ENCODE measurements at regions not wholly inside any gene's neighbourhood (a gene's known extent, or its start where the extent isn't known, plus 50 kb on each side); places are given as distances from the start of the nearest gene placed in this dataset.

GRCh38 chr21:35721701-35722100 is 338.6 kb downstream of the SETD4 start (continued):
- TF ChIP-seq RERE (CRISPR knock-in tag; IDR thresholded peaks at IDR 0.05; ENCODE audit: low read depth) (no peak), ZNF589 (CRISPR knock-in tag; conservative IDR thresholded peaks at IDR 0.05) (no peak), ZNF564 (CRISPR knock-in tag; IDR thresholded peaks at IDR 0.05) (no peak), NKX3-1 (CRISPR knock-in tag; IDR thresholded peaks at IDR 0.05) (no peak), DNMT3B (CRISPR knock-in tag; conservative IDR thresholded peaks at IDR 0.05) (no peak), ZNF576 (CRISPR knock-in tag; IDR thresholded peaks at IDR 0.05) (no peak), HES4 (CRISPR knock-in tag; IDR thresholded peaks at IDR 0.05; ENCODE audit: borderline replicate concordance) (no peak), HNRNPUL1 (IDR thresholded peaks at IDR 0.05; ENCODE audit: low read depth, low read length) (no peak)

GRCh38 chr21:35720208-35720731 is 340.1 kb downstream of the SETD4 start:
- ATAC-seq (no peak), DNase-seq (ENCODE audit: low spot score) (no peak), FAIRE-seq (no peak)
- Histone ChIP-seq H2AFZ (ENCODE audit: low read length) (no peak overlapping the region), H3K79me2 (ENCODE audit: insufficient read depth, low read length) (no peaks in the 10 kb centered on the region), H3K4me3 (replicated peaks in 1 of 3; ENCODE audit: insufficient read depth in 1 of 3, low read depth in 2 of 3, low read length in 3 of 3) (no peak overlapping the region), H3K27ac (ENCODE audit: extremely low read length, insufficient read depth, low read length) (no peak overlapping the region), H3K36me3 (replicated peaks in 1 of 2; ENCODE audit: control insufficient read depth in 1 of 2, insufficient read depth in 2 of 2, low read length in 2 of 2) (no peaks in the 10 kb centered on the region), H3K4me1 (ENCODE audit: insufficient read depth, low read length) (no peaks in the 10 kb centered on the region), H3K27me3 (ENCODE audit: control insufficient read depth in 1 of 2, insufficient read depth in 2 of 2, low read length in 2 of 2) (no peaks in the 10 kb centered on the region; a peak in 1 of 5 replicates), H4K20me1 (ENCODE audit: insufficient read depth, low read length) (no peaks in the 10 kb centered on the region), H3K9ac (ENCODE audit: insufficient read depth, low read depth, low read length) (no peak overlapping the region), H3K9me3 (ENCODE audit: low read length) (no peaks in the 10 kb centered on the region), H3K4me2 (ENCODE audit: low read depth, low read length) (no peak overlapping the region)
- POLR2A ChIA-PET = no interaction called here
- no TSS peak for BruUV-seq (replicated peaks)
- 29% methylated on average over 6 of the region's 6 CpGs for WGBS (ENCODE audit: low lambda C conversion rate)
- intact Hi-C loops (cut with micrococcal nuclease; ENCODE audit: unreplicated experiment) = no loop called here
- CTCF ChIA-PET (ENCODE audit: low intra/inter-chr PET ratio, low total read pairs) = no interaction called here
- in situ Hi-C loops (cut with HindIII; ENCODE audit: extremely low pct_ligation_motif_present, low pct_unique_long_range_greater_than_20kb) = no loop called here
- no peak for TF ChIP-seq MLLT10 (CRISPR knock-in tag; IDR thresholded peaks at IDR 0.05)
- no peak for TF ChIP-seq ZNF569 (CRISPR knock-in tag; IDR thresholded peaks at IDR 0.05; ENCODE audit: borderline replicate concordance)
- no peak for TF ChIP-seq CC2D1A (CRISPR knock-in tag; IDR thresholded peaks at IDR 0.05)
- no peak for TF ChIP-seq FOXA1 (IDR thresholded peaks at IDR 0.05)
- TF ChIP-seq FOXA1 (CRISPR knock-in tag; IDR thresholded peaks at IDR 0.05) = no peak
- no peak for TF ChIP-seq ZNF891 (CRISPR knock-in tag; IDR thresholded peaks at IDR 0.05)
- no peak for TF ChIP-seq GLI4 (CRISPR knock-in tag; IDR thresholded peaks at IDR 0.05; ENCODE audit: borderline replicate concordance)
- TF ChIP-seq SUZ12 (IDR thresholded peaks at IDR 0.05; ENCODE audit: low read depth, low read length) = no peak
- TF ChIP-seq ZNF24 (IDR thresholded peaks at IDR 0.05) = no peak
- no peak for TF ChIP-seq REPIN1 (CRISPR knock-in tag; IDR thresholded peaks at IDR 0.05; ENCODE audit: borderline replicate concordance, low read depth)

Data from HepG2 (cell line).